ENCODE measurements at regions not wholly inside any gene's neighbourhood (a gene's known extent, or its start where the extent isn't known, plus 50 kb on each side); places are given as distances from the start of the nearest gene placed in this dataset.

DNA sequence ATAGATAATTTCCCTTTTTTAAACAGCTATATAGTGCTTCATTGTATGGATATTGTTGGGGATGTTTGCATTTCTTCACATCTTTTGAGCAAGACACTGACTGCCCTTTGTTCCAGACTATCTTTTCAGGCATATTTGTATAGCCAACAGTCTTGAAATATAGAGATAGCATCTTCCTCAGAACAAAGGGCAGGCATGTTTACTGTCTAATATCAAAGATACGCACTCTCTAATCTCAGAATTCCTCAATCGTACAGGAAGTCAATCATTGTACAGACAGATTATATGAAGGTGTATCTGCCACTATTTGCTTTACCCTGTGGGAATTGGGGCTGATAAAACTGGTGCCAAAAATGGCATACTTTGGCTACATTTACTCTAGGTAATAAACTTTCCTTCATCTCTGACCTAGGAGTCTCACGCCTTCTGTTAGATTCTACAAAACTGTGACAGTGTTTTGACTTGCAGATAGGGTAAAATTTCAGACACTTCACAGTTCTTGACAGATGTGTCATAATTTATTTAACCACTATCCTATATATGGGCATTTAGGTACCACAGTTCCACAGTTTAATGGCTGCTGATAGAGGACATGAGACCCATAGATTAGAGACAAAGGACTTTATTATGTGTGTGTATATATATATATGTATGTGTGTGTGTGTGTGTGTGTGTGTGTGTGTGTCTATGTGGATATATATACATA is 321.0 kb downstream of the IGSF11 start:
- TF ChIP-seq POLR2A (IDR thresholded peaks at IDR 0.05) (no peak), POLR2AphosphoS5 (IDR thresholded peaks at IDR 0.05) (no peak)
- TF ChIP-seq, protein P1, sequence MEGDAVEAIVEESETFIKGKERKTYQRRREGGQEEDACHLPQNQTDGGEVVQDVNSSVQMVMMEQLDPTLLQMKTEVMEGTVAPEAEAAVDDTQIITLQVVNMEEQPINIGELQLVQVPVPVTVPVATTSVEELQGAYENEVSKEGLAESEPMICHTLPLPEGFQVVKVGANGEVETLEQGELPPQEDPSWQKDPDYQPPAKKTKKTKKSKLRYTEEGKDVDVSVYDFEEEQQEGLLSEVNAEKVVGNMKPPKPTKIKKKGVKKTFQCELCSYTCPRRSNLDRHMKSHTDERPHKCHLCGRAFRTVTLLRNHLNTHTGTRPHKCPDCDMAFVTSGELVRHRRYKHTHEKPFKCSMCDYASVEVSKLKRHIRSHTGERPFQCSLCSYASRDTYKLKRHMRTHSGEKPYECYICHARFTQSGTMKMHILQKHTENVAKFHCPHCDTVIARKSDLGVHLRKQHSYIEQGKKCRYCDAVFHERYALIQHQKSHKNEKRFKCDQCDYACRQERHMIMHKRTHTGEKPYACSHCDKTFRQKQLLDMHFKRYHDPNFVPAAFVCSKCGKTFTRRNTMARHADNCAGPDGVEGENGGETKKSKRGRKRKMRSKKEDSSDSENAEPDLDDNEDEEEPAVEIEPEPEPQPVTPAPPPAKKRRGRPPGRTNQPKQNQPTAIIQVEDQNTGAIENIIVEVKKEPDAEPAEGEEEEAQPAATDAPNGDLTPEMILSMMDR (IDR thresholded peaks at IDR 0.05): no peak

Measured in prostate gland (tissue), 2 donors.